ENCODE measurements at regions not wholly inside any gene's neighbourhood (a gene's known extent, or its start where the extent isn't known, plus 50 kb on each side); places are given as distances from the start of the nearest gene placed in this dataset.

DNA sequence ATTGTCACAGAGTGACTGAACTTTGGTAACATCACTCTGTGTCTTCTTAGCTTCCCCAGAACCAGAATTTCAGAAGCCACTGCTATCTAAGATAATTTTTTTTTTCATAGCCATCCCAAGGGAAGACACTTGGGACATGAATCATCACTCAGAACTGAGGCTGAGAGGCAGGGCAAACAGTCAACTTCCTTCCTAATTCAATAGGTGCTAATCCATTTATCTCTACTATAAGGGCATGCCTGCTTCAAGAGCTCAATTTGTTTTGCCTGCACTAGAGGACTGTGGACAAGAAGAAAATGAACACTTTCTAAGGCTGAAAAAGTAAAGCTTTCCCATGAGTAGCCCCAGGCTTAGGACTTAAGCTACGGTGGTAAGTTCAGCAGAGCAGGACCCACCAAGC lies 56.7 kb upstream of the MYRIP start:
- no peak overlapping the region for H3K27ac ChIP-seq
- TF ChIP-seq, protein P1, sequence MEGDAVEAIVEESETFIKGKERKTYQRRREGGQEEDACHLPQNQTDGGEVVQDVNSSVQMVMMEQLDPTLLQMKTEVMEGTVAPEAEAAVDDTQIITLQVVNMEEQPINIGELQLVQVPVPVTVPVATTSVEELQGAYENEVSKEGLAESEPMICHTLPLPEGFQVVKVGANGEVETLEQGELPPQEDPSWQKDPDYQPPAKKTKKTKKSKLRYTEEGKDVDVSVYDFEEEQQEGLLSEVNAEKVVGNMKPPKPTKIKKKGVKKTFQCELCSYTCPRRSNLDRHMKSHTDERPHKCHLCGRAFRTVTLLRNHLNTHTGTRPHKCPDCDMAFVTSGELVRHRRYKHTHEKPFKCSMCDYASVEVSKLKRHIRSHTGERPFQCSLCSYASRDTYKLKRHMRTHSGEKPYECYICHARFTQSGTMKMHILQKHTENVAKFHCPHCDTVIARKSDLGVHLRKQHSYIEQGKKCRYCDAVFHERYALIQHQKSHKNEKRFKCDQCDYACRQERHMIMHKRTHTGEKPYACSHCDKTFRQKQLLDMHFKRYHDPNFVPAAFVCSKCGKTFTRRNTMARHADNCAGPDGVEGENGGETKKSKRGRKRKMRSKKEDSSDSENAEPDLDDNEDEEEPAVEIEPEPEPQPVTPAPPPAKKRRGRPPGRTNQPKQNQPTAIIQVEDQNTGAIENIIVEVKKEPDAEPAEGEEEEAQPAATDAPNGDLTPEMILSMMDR (IDR thresholded peaks at IDR 0.05), result no peak
- TF ChIP-seq POLR2A (IDR thresholded peaks at IDR 0.05), result no peak
- 40 to 69% methylated on average over 1 of the region's 1 CpG for WGBS, 2 donors
- no peak for DNase-seq
- H3K9me3 ChIP-seq, result no peaks in the 10 kb centered on the region
- H3K4me1 ChIP-seq, result peaks cover 0 to 7% (median 6%) of the 10 kb centered on the region in 3 donors
- intact Hi-C loops (cut with DNase I), result no loop called here
- H3K27me3 ChIP-seq, result no peaks in the 10 kb centered on the region
- H3K4me3 ChIP-seq, result no peak overlapping the region
- H3K36me3 ChIP-seq, result no peaks in the 10 kb centered on the region

DNA sequence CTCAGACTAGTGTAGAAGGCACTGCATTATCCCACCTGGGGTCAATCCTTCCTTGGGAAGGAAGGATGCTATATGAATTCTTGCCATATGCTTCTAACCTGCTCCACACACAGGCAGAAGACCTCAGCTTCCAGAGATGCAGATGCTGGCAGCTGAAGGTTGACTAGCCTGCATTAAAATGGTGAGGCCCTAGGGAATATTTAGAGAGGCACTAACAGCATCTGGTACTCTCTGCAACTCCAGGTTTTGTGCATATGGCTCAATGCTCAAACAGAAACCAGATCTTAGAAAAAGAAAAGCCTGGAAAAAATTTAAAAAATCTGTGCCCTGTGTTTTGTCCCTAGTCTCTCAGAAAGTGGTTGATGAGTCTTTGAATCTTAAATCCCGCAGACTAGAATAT lies 56.0 kb upstream of the MYRIP start:
- intact Hi-C loops (cut with DNase I), result no loop called here
- TF ChIP-seq, protein P1 (IDR thresholded peaks at IDR 0.05), result no peak
- TF ChIP-seq POLR2A (IDR thresholded peaks at IDR 0.05), result no peak
- DNase-seq, result no peak
- H3K27me3 ChIP-seq, result no peaks in the 10 kb centered on the region
- no peak overlapping the region for H3K27ac ChIP-seq
- no peak overlapping the region for H3K4me3 ChIP-seq
- H3K9me3 ChIP-seq, result no peaks in the 10 kb centered on the region
- WGBS, 2 donors, result 78 to 84% methylated on average over 1 of the region's 1 CpG
- peaks cover 0 to 7% (median 6%) of the 10 kb centered on the region in 3 donors for H3K4me1 ChIP-seq
- no peaks in the 10 kb centered on the region for H3K36me3 ChIP-seq

DNA sequence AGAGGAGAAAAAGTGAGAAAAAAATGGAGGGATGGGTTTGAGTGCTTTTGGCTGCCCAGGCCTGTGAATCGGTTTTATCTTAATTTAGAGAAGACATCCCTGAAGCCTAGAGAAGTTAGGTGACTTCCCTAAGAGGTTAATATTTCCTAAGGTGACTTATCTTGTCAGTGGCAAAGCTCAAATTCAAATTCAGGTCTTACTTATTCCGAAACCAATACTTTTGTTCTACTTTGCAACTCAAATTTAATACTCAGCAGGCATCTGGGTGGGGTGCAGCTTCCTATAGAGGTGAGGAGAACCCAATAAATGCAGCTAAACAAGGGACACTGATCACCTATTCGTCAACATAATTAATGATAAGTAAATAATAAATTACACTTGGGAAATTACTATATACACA lies 54.9 kb upstream of the MYRIP start:
- no peaks in the 10 kb centered on the region for H3K36me3 ChIP-seq
- DNase-seq, result no peak
- whole genome bisulfite sequencing, 2 donors, result 66 to 77% methylated on average over 3 of the region's 3 CpGs
- no peaks in the 10 kb centered on the region for H3K9me3 ChIP-seq
- H3K4me3 ChIP-seq, result no peak overlapping the region
- peaks cover 0 to 7% (median 6%) of the 10 kb centered on the region in 3 donors for H3K4me1 ChIP-seq
- TF ChIP-seq, protein P1 (IDR thresholded peaks at IDR 0.05), result no peak
- no peak for TF ChIP-seq POLR2A (IDR thresholded peaks at IDR 0.05)
- H3K27me3 ChIP-seq, result no peaks in the 10 kb centered on the region
- no peak overlapping the region for H3K27ac ChIP-seq
- intact Hi-C loops (cut with DNase I), result no loop called here

- intact Hi-C loops (cut with DNase I), result no loop called here
- Histone ChIP-seq H3K4me3 (no peak overlapping the region), H3K27me3 (no peaks in the 10 kb centered on the region), H3K4me1 (peaks cover 0 to 7% (median 6%) of the 10 kb centered on the region in 3 donors), H3K36me3 (no peaks in the 10 kb centered on the region), H3K9me3 (no peaks in the 10 kb centered on the region), H3K27ac (no peak overlapping the region)
- 60 to 61% methylated on average over 1 of the region's 1 CpG for WGBS, 2 donors
- no peak for DNase-seq
- no peak for TF ChIP-seq POLR2A (IDR thresholded peaks at IDR 0.05)
- TF ChIP-seq, protein P1 (IDR thresholded peaks at IDR 0.05), result no peak
Observed at GRCh38 chr3:39755100-39755499, 54.3 kb upstream of the MYRIP start.

GRCh38 chr3:39757307-39757706 lies 52.1 kb upstream of the MYRIP start:
- Histone ChIP-seq H3K4me3 (no peak overlapping the region), H3K36me3 (no peaks in the 10 kb centered on the region), H3K27ac (no peak overlapping the region), H3K9me3 (no peaks in the 10 kb centered on the region), H3K4me1 (peaks cover 0 to 4% (median 4%) of the 10 kb centered on the region in 3 donors), H3K27me3 (no peaks in the 10 kb centered on the region)
- 39 to 74% methylated on average over 2 of the region's 2 CpGs for WGBS, 2 donors
- TF ChIP-seq POLR2A (IDR thresholded peaks at IDR 0.05), result no peak
- TF ChIP-seq, protein P1 (IDR thresholded peaks at IDR 0.05), result no peak
- intact Hi-C loops (cut with DNase I), result no loop called here
- DNase-seq, result no peak
